Sigmoid colon (tissue), 4 donors: ENCODE measurements at regions not wholly inside any gene's neighbourhood (a gene's known extent, or its start where the extent isn't known, plus 50 kb on each side); places are given as distances from the start of the nearest gene placed in this dataset.
"Not testable (repeated sequence)": the region's sequence is repeated elsewhere in the genome, so short reads cannot be mapped to it uniquely, and the experiment has no call there.

ENCODE experiments used
- EP300 ChIP-seq, 4 donors: sonication (generic); formaldehyde crosslinking; IDR thresholded peaks; one replicate each; pipeline ENCODE4 v1.6.1; 2017; ENCODE audit warnings: antibody characterized with exemption in 4 of 4
- POLR2A ChIP-seq, 2 donors: fragments of 450-650 bp; IDR thresholded peaks; one replicate each; pipeline ENCODE4 v1.6.1; 2016; ENCODE audit warnings: antibody characterized with exemption in 2 of 2, mild to moderate bottlenecking in 2 of 2, moderate library complexity in 2 of 2
- POLR2AphosphoS5 ChIP-seq, 4 donors: sonication (generic); formaldehyde crosslinking; IDR thresholded peaks; one replicate each; pipeline ENCODE4 v1.6.1; 2017; ENCODE audit warnings: antibody characterized with exemption in 4 of 4
- TF ChIP-seq, protein P1 (sequence below), 4 experiments: fragments of 450-650 bp in 3 of 4; fragments of 200-600 bp in 1 of 4; IDR thresholded peaks; one replicate each; pipeline ENCODE4 v1.5.1; 2016 to 2019; ENCODE audit warnings: antibody characterized with exemption in 4 of 4, mild to moderate bottlenecking in 3 of 4, moderate library complexity in 2 of 4

- TF ChIP-seq, protein P1, sequence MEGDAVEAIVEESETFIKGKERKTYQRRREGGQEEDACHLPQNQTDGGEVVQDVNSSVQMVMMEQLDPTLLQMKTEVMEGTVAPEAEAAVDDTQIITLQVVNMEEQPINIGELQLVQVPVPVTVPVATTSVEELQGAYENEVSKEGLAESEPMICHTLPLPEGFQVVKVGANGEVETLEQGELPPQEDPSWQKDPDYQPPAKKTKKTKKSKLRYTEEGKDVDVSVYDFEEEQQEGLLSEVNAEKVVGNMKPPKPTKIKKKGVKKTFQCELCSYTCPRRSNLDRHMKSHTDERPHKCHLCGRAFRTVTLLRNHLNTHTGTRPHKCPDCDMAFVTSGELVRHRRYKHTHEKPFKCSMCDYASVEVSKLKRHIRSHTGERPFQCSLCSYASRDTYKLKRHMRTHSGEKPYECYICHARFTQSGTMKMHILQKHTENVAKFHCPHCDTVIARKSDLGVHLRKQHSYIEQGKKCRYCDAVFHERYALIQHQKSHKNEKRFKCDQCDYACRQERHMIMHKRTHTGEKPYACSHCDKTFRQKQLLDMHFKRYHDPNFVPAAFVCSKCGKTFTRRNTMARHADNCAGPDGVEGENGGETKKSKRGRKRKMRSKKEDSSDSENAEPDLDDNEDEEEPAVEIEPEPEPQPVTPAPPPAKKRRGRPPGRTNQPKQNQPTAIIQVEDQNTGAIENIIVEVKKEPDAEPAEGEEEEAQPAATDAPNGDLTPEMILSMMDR (IDR thresholded peaks at IDR 0.05) = not testable (repeated sequence)
- TF ChIP-seq POLR2A, EP300, POLR2AphosphoS5 (IDR thresholded peaks at IDR 0.05): not testable (repeated sequence)
Observed at GRCh38 chr9:41790719-41791363, 338.4 kb downstream of the CNTNAP3B start.
